DMS153 treated with DMSO at 0.1 percent for 48 hours (cell line): ENCODE measurements at regions not wholly inside any gene's neighbourhood (a gene's known extent, or its start where the extent isn't known, plus 50 kb on each side); places are given as distances from the start of the nearest gene placed in this dataset.

Experiments
- DNase-seq: peaks from one replicate; lab custom pipeline; 2025; ENCODE audit not compliant: unreplicated experiment; lab: John Stamatoyannopoulos, UW

DNA sequence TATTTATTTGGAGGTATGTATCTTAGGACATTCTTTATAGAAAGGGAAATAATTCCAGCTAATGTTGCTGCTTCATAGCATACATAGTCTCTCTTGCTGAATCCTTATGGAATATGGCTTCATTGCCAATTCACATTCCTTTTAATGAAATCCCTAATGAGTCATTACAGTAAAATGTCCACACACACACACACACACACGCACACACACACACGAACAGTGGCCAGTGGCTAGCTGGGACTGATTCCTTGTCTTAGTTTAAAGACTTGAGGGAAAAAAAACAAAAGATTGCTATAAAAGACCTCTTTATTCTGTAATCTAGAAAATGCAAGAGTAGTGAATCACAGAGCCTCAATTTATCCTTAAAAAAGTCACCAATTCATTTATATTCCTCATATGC, 301.6 kb downstream of the SLITRK6 start:
- DNase-seq = no peak

DNA sequence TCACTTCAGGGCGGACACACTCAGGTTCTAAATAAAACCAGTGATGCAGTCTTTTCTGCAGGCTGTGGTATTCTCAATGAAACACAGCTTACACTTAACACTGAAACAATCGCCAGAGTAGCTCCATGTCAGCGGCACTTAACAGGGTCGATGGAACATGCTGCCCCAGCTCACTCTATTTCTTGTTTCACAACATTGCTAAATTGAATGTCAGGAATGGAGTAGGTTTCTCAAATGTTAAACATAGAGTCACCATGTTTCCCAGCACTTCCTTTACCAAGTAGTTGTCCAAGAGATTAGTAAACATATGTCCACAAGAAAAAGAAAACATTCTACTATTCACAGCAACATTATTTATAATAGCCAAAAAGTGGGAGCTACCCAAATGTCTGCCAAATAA, 306.9 kb downstream of the SLITRK6 start:
- no peak for DNase-seq

DNA sequence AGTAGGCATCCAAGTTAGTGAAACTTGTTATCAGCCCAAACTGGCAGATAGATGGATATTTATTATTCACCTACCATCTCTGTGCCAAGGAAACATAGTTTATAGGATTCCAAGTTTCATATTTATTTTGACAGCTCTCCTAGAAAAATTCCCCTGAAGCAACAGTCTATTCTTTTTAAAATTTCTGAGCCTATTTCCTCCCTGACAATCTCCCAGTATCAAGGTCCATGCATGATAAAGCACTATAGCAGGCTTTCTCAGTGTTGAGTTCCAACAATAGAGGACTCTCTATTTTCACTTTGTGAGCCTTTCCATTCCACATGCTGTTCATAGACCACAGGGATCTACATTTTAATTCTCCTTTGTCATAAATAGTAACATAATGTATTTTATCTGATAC, 312.6 kb downstream of the SLITRK6 start:
- no peak for DNase-seq

GRCh38 chr13:85473144-85473543, 326.1 kb downstream of the SLITRK6 start:
- DNase-seq = no peak

- no peak for DNase-seq
These were observed 329.9 kb downstream of the SLITRK6 start for GRCh38 chr13:85469320-85469719.

DNA sequence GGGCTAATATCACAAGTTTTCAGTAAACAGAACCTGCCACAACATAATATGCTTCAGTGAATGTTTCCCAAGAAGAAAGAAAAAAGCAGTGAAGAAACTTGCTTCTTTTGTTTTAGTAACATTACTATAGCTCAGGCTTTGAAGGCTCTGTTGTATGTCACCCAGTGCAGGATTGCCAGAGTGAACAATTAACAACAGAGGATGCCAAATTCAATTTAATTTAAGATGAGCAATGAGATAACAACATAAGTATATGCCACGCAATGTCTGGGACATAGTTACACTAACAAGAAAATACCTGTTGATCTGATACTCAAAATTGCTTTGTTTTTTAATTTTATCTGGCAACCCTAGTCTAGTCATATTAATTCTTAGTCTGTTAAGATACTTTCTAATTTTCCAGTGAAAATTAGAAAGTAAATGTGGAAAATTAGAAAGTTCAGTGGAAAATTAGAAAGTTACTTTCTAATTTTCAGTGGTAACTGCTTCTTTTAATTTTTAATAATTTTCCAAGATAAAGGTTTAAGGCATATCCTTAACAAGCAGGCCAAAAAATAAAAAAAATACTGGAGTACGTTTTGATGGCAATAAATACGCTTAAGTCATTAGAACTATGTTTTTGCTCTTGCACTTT, 336.3 kb downstream of the SLITRK6 start:
- DNase-seq = no peak

DNA sequence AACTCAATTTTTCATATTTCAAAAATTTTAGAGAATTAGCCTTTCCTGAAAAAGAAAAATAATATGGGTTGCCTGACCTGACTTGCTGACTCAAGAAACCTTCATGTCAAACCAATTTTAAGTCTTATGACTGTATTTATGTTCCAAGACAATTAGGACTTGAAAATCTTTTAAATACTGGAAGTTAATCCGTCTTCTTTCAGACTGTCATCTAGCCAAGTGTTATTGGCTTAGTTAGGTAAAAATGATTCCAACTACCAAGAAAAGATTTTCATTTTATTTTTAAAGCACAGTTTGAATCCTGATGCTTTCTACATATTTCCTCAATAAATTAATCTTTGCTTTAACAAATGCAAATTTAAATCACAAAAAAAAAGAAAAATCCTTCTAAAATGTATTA, 337.6 kb downstream of the SLITRK6 start:
- DNase-seq = no peak

- no peak for DNase-seq
These were observed 353.7 kb downstream of the SLITRK6 start for GRCh38 chr13:85445534-85445933.

DNA sequence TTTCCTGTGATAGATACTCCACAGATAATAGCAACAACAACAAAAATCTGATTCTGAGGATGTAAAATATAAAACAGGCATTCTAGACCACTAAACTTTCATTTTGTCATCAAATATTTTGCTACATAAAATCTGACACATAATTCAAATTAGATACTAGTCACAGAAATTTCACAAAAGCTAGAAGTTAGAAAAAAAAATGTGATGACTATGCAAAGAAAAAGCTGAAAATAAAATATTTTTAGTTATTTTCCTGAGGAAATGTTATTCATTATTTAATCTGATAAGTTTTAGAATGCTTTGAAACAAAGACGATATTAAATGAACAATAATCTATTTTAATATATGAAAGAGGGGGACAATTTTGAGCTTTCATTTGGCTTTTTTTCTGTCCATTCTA, 357.2 kb downstream of the SLITRK6 start:
- no peak for DNase-seq

- no peak for DNase-seq
These were observed 357.9 kb downstream of the SLITRK6 start for GRCh38 chr13:85441364-85441763.

DNA sequence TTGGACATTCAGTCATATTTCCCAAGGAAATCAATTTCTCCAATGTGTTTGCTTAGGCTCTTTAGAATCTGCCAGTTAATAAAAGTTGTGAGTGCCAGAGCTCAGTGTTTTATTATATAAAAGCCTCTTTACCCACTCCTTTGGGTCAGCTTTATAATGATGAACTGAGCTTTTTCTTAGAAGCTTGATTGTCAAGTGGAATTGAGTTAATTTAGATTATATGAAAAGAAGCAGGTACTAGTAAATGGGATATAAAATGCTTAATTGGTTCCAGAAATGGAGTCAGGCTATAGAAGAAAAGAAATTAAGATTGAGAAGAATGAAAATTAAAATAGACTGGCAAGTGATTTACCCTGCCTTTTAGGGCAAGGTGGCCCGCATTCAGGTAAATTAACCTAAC, 363.2 kb downstream of the SLITRK6 start:
- DNase-seq = no peak

GRCh38 chr13:85434927-85435326, 364.3 kb downstream of the SLITRK6 start:
- no peak for DNase-seq

- DNase-seq = no peak
These were observed 366.3 kb downstream of the SLITRK6 start for GRCh38 chr13:85432881-85433280.

DNA sequence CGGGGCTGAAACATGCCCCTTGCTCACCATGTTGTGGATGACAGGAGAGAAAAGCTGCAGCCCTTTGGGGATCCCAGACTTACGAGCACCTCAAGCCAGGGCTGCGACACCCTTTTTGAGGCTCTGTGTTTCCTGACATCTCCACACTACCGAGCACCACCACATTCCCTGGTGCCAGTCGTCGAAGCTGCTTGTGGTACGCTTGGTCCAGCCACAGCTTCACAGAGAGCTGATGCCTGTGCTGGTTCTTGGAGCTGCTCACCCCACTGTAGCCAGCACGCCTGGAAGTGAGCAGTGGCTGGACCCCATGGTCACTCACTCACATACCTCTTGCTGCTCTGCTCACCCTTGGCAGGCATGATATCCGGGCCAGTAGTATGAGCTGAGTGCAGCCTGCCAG, 367.5 kb downstream of the SLITRK6 start:
- no peak for DNase-seq

- no peak for DNase-seq
These were observed 368.9 kb downstream of the SLITRK6 start for GRCh38 chr13:85430216-85430794.

GRCh38 chr13:85427416-85427815, 371.8 kb downstream of the SLITRK6 start:
- no peak for DNase-seq

- DNase-seq = no peak
These were observed 379.1 kb downstream of the SLITRK6 start for GRCh38 chr13:85420136-85420535.

DNA sequence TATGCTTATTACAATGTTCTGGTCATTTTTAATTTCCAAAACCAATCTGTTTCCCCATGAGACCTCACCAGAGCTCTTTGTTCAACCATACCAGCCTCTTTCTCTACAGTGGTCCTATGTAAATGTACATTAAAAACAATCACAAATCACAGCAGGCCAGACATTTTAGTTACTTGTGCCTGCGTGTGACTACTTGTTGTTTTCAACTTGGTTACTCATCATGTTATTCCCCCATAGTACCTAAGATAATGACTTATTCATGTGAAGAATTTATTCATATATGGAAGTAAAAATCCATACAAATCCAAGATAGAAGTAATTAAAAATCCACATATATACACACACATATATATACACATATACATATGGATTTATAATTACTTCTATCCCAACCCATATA, 379.6 kb downstream of the SLITRK6 start:
- DNase-seq = no peak

DNA sequence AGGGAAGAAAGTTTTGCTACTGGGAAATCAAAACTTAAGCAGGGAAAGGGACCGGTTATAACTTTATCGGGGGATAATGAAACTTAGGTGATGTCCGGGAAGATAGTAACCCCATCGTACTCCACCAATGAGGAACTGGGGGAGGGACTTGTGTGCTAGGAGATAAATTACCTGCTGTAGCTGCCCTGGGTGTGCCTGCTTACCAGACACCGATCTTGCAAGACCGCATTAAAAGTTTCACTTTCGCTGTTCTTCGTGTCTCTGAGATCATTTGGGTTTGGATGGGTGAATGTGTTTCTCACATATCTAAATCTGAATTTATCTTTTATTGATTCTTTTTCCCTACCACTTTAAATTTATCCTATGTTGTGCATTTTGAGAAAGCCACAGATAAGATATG, 381.4 kb downstream of the SLITRK6 start:
- no peak for DNase-seq

DNA sequence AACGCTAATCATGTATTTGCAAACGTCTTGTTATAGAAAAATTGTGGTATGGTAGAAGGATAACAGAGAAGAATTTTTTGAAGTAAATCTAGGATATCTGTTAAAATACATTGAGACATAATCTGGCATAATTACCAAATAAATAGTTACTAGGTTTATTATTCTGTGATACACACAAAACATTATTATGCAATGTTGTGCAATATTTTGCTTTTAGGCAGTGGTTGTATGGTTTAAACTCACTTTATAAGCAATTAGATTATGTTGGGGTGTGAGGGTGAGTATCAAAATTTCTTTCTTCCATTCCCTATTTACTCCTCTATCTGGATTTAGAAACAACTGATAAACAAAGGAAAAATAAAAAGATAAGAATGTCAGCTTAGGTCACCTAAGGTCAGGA, 385.6 kb downstream of the SLITRK6 start:
- DNase-seq = no peak

DNA sequence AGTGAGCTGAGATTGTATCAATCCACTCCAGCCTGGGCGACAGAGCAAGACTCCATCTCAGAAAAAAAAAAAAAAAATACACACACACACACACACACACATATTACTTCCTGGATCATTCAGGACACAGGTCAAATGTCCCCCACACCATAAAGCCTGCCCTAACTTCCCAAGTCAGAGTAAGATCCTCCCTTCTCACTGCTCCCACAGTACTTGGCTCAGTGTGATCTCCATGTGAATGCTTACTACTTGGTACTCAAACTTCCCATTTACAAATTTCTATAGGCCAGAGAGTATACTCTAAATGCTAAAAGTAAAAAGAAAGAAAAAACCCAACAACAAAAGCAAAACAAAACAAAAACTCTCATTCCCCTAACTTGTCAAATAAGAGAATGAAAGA, 386.8 kb downstream of the SLITRK6 start:
- no peak for DNase-seq

GRCh38 chr13:85411591-85411990, 387.6 kb downstream of the SLITRK6 start:
- no peak for DNase-seq

DNA sequence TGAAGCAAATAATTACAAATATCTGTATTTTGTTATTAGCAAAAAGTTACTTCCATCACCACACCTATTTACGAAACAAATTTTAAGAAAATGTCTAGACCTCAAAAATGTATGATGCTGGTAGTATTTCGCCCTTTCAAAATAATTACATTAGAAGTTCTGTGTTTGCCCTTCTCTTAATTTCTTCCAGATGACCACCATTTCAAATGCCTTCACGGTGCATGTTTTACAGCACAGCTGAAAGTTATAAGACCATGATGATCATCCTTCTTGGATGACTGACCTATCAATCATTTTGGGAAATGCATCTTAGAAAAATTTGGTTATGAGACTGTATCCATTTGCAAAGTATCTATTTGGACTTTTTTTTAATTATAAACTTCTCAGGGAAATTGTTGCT, 390.8 kb downstream of the SLITRK6 start:
- no peak for DNase-seq
